IMR-90 (cell line): ENCODE measurements at regions not wholly inside any gene's neighbourhood (a gene's known extent, or its start where the extent isn't known, plus 50 kb on each side); places are given as distances from the start of the nearest gene placed in this dataset.

ENCODE experiments used
- POLR2A ChIP-seq: IDR thresholded peaks from 2 replicates; pipeline ENCODE4 v1.6.1; 2012; ENCODE audit warnings: mild to moderate bottlenecking, low read depth, low read length
- TF ChIP-seq, protein P1 (sequence below): conservative IDR thresholded peaks from 2 replicates; pipeline ENCODE4 v1.5.1; 2012; ENCODE audit warnings: mild to moderate bottlenecking, low read depth, low read length, improper control_type of control experiment

GRCh38 chr21:35953597-35953996 is 106.7 kb downstream of the SETD4 start:
- TF ChIP-seq, protein P1, sequence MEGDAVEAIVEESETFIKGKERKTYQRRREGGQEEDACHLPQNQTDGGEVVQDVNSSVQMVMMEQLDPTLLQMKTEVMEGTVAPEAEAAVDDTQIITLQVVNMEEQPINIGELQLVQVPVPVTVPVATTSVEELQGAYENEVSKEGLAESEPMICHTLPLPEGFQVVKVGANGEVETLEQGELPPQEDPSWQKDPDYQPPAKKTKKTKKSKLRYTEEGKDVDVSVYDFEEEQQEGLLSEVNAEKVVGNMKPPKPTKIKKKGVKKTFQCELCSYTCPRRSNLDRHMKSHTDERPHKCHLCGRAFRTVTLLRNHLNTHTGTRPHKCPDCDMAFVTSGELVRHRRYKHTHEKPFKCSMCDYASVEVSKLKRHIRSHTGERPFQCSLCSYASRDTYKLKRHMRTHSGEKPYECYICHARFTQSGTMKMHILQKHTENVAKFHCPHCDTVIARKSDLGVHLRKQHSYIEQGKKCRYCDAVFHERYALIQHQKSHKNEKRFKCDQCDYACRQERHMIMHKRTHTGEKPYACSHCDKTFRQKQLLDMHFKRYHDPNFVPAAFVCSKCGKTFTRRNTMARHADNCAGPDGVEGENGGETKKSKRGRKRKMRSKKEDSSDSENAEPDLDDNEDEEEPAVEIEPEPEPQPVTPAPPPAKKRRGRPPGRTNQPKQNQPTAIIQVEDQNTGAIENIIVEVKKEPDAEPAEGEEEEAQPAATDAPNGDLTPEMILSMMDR = no peak
- TF ChIP-seq POLR2A = no peak
